ENCODE measurements at regions not wholly inside any gene's neighbourhood (a gene's known extent, or its start where the extent isn't known, plus 50 kb on each side); places are given as distances from the start of the nearest gene placed in this dataset.

DNA sequence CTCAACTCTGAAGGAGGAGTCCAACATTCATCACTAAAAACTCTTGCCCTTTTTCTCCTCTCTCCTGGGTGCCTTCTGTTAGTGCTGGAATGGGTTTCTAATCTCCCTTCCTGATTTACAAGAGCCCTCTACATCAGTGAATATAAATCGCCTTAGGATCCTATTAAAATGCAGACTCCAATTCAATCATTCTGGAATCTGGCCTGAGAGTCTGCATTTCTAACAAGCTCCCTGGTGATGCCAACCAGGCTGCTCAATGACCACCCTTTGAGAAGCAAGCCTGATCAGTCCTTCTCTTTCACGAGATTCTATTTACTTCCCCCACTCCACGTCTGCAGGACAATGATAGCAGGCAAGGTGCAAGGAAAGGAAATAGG, 72.8 kb upstream of the E2F3 start:
- no peak for TF ChIP-seq EZH2phosphoT487 (IDR thresholded peaks at IDR 0.05; ENCODE audit: unreplicated experiment)
- no peak for TF ChIP-seq CTCF (conservative IDR thresholded peaks at IDR 0.05; ENCODE audit: low read depth in 2 of 2)
- no peak for TF ChIP-seq JUNB (IDR thresholded peaks at IDR 0.05; ENCODE audit: unreplicated experiment)
- TF ChIP-seq CREB1 (CRISPR knock-in tag; IDR thresholded peaks at IDR 0.05; ENCODE audit: low read depth) = no peak
- TF ChIP-seq POLR2AphosphoS5 (IDR thresholded peaks at IDR 0.05; ENCODE audit: low read depth) = no peak
- no peak for TF ChIP-seq ETS1 (IDR thresholded peaks at IDR 0.05)
- no peak for TF ChIP-seq EZH2 (IDR thresholded peaks at IDR 0.05; ENCODE audit: low read depth, unreplicated experiment)
- TF ChIP-seq, protein P1, sequence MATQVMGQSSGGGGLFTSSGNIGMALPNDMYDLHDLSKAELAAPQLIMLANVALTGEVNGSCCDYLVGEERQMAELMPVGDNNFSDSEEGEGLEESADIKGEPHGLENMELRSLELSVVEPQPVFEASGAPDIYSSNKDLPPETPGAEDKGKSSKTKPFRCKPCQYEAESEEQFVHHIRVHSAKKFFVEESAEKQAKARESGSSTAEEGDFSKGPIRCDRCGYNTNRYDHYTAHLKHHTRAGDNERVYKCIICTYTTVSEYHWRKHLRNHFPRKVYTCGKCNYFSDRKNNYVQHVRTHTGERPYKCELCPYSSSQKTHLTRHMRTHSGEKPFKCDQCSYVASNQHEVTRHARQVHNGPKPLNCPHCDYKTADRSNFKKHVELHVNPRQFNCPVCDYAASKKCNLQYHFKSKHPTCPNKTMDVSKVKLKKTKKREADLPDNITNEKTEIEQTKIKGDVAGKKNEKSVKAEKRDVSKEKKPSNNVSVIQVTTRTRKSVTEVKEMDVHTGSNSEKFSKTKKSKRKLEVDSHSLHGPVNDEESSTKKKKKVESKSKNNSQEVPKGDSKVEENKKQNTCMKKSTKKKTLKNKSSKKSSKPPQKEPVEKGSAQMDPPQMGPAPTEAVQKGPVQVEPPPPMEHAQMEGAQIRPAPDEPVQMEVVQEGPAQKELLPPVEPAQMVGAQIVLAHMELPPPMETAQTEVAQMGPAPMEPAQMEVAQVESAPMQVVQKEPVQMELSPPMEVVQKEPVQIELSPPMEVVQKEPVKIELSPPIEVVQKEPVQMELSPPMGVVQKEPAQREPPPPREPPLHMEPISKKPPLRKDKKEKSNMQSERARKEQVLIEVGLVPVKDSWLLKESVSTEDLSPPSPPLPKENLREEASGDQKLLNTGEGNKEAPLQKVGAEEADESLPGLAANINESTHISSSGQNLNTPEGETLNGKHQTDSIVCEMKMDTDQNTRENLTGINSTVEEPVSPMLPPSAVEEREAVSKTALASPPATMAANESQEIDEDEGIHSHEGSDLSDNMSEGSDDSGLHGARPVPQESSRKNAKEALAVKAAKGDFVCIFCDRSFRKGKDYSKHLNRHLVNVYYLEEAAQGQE (IDR thresholded peaks at IDR 0.05; ENCODE audit: unreplicated experiment) = no peak
- TF ChIP-seq ZNF331 (CRISPR knock-in tag; IDR thresholded peaks at IDR 0.05; ENCODE audit: low read depth) = no peak
- no peak for TF ChIP-seq STAT1 (IDR thresholded peaks at IDR 0.05; ENCODE audit: unreplicated experiment)
